ENCODE measurements at regions not wholly inside any gene's neighbourhood (a gene's known extent, or its start where the extent isn't known, plus 50 kb on each side); places are given as distances from the start of the nearest gene placed in this dataset.

- POLR2A ChIA-PET (ENCODE audit: partially characterized antibody) = no interaction called here
Measured at GRCh38 chr2:6791682-6792081, 74.0 kb downstream of the CMPK2 start.

More at GRCh38 chr2:6791682-6792081, 74.0 kb downstream of the CMPK2 start:
- H2BK5ac ChIP-seq (ENCODE audit: low read depth, low read length) = no peak overlapping the region
- H2AFZ ChIP-seq (ENCODE audit: low read length) = no peak overlapping the region
- no peak overlapping the region for H3K9ac ChIP-seq (replicated peaks in 1 of 4; ENCODE audit: extremely low read depth in 1 of 4, low read depth in 3 of 4, low read length in 3 of 4)
- H3K4me1 ChIP-seq (replicated peaks in 1 of 4; ENCODE audit: control insufficient read depth in 3 of 4, insufficient read depth in 4 of 4, low read length in 3 of 4) = no peaks in the 10 kb centered on the region
- H3K18ac ChIP-seq (ENCODE audit: extremely low read depth, low read length) = no peak overlapping the region
- H3K9me3 ChIP-seq (ENCODE audit: insufficient read depth in 2 of 2, low read depth in 1 of 2, low read length in 1 of 2) = no peaks in the 10 kb centered on the region
- CTCF ChIA-PET (ENCODE audit: partially characterized antibody) = interaction anchor here (0.6 to 3.9 kb wide), 13 partner anchors 10 to 1657 kb away, joined by 3 to 23 read pairs (median 3); no protein-coding TSS in a partner anchor
- H4K91ac ChIP-seq (replicated peaks; ENCODE audit: insufficient read length, low read length) = no peak overlapping the region
- H4K8ac ChIP-seq (ENCODE audit: extremely low read depth, insufficient read depth, low read length) = no peak overlapping the region
- no peak overlapping the region for H3K4ac ChIP-seq (replicated peaks; ENCODE audit: insufficient read length, low read depth, low read length)
- H2BK20ac ChIP-seq (ENCODE audit: low read length) = no peak overlapping the region
- WGBS, 2 experiments (ENCODE audit: extremely low coverage in 1 of 2, insufficient coverage in 1 of 2, insufficient read length in 1 of 2, insufficient replicate concordance in 2 of 2, low coverage in 1 of 2, low lambda C conversion rate in 2 of 2, missing lambda C conversion rate in 1 of 2) = 74% methylated on average over 4 of the region's 4 CpGs; no CpG with 5 or more reads in 1 of the 2 experiments
- no peak overlapping the region for H3K4me3 ChIP-seq (ENCODE audit: extremely low read depth in 1 of 4, insufficient read depth in 2 of 4, low read depth in 3 of 4, low read length in 4 of 4)
- H3K14ac ChIP-seq (ENCODE audit: insufficient read length) = no peak overlapping the region
- no peaks in the 10 kb centered on the region for H4K20me1 ChIP-seq (replicated peaks in 1 of 2; ENCODE audit: control insufficient read depth in 1 of 2, insufficient read depth in 2 of 2, low read length in 2 of 2)
- H2BK15ac ChIP-seq (ENCODE audit: low read length) = no peak overlapping the region
- H3K79me1 ChIP-seq (ENCODE audit: low read depth, low read length) = no peaks in the 10 kb centered on the region
- no peaks in the 10 kb centered on the region for H3K36me3 ChIP-seq (ENCODE audit: control insufficient read depth in 2 of 4, insufficient read depth in 4 of 4, low read length in 3 of 4)
- H3K27me3 ChIP-seq (replicated peaks in 1 of 4; ENCODE audit: control insufficient read depth in 3 of 4, extremely low read depth in 1 of 4, insufficient read depth in 3 of 4, low read length in 3 of 4) = no peaks in the 10 kb centered on the region
- H3K79me2 ChIP-seq (ENCODE audit: control insufficient read depth in 1 of 2, insufficient read depth in 2 of 2, low read length in 2 of 2) = no peaks in the 10 kb centered on the region
- no peak overlapping the region for H3K23ac ChIP-seq (ENCODE audit: insufficient read length)
- H3K23me2 ChIP-seq (ENCODE audit: low read depth, low read length) = no peaks in the 10 kb centered on the region
- no peak overlapping the region for H3K4me2 ChIP-seq (ENCODE audit: insufficient read depth in 1 of 2, low read depth in 2 of 2, low read length in 2 of 2)
- H4K5ac ChIP-seq (ENCODE audit: insufficient read length, low read depth, low read length) = no peak overlapping the region
- H2AK5ac ChIP-seq (ENCODE audit: low read depth, low read length) = no peak overlapping the region
- H2BK12ac ChIP-seq (ENCODE audit: low read depth, low read length) = no peak overlapping the region
- H3K27ac ChIP-seq (ENCODE audit: low read depth, low read length) = no peak overlapping the region
- H3K56ac ChIP-seq (replicated peaks; ENCODE audit: insufficient read length, low read depth, low read length) = no peak overlapping the region
- DNase-seq (ENCODE audit: low read depth in 1 of 2, low spot score in 2 of 2) (no peak), FAIRE-seq (no peak)
- TF ChIP-seq CTCF (IDR thresholded peaks at IDR 0.05; ENCODE audit: control extremely low read depth in 1 of 3, insufficient read depth in 1 of 3, low read depth in 1 of 3, low read length in 3 of 3) (peak; percentile 62 to 80 (median 70)), RAD21 (IDR thresholded peaks at IDR 0.05 in 1 of 2, conservative IDR thresholded peaks at IDR 0.05 in 1 of 2; ENCODE audit: low read depth in 2 of 2, low read length in 2 of 2) (peak; percentile 48 to 59), POLR2AphosphoS5 (IDR thresholded peaks at IDR 0.05; ENCODE audit: low read depth, low read length) (no peak), RNF2 (IDR thresholded peaks at IDR 0.05; ENCODE audit: borderline replicate concordance, low read depth, low read length, missing control alignments, poor library complexity, severe bottlenecking) (no peak)
- H2BK120ac ChIP-seq (replicated peaks; ENCODE audit: low read depth, low read length) = no peak overlapping the region

Data from H1 (cell line).